NCI-H82 (cell line): ENCODE measurements at regions not wholly inside any gene's neighbourhood (a gene's known extent, or its start where the extent isn't known, plus 50 kb on each side); places are given as distances from the start of the nearest gene placed in this dataset.

Experiments
- DNase-seq: peaks from one replicate; lab custom pipeline; 2025; lab: John Stamatoyannopoulos, UW

GRCh38 chr2:136244536-136244885 is 126.6 kb upstream of the CXCR4 start:
- no peak for DNase-seq

- no peak for DNase-seq
These were observed 125.9 kb upstream of the CXCR4 start for GRCh38 chr2:136243638-136244535.

DNA sequence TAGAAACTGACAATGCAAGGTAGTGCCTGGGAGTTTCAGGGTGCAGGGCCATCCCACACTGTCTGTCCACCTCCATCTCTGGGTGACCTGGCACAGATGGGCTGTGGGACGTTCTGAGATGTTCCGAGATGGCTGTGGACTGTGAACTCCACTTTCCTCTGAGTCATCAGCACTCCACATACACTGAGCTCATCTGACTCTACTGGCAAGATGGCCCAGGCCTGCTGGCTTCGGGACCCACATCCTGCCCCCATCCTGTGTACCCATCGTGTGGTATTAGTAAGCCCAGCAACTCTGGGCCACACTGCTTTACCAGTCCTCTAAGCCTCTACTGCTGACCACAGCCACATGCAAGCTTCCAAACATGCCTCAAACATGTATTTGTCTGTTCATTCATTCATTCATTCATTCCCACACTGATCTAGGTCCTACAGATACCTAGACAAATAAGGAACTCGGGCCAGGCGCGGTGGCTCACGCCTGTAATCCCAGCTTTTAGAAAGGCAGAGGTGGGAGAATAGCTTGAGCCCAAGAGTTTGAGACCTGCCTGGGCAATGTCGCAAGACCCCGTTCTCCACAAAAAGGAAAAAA is 124.8 kb upstream of the CXCR4 start:
- no peak for DNase-seq

GRCh38 chr2:136242100-136242499 is 124.2 kb upstream of the CXCR4 start:
- no peak for DNase-seq

DNA sequence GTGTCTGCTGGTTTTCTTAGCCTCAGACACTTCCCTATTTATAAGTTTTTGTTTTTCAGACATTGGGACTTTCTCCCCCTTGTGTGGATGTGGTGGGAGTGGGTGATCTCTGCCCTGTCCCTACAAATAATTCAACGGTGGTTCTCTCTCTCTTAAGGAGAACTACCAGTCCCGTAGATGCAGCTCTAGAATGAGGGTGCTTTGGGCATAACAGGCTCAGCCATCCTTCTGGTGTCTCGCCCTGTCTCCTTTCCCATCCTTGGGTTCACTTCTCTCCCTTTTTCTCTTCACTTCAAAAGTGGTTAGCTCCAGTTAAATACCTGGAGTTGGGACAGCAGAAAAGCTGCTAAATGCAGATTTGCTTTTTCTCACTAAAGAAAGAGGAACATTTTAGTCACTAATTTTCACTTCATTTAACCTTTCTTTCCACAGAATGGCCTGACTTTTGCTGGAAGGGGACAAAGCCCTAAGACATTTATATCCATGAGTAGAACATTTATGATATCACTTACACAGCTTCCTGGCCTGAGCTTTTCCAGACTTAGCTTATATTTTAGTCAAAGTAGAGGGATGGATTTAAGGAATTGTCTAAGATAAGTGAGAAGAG is 121.2 kb upstream of the CXCR4 start:
- DNase-seq = no peak

GRCh38 chr2:136238286-136239078 is 120.5 kb upstream of the CXCR4 start:
- peak; percentile 96 for DNase-seq

- no peak for DNase-seq
These were observed 118.1 kb upstream of the CXCR4 start for GRCh38 chr2:136236019-136236418.

- no peak for DNase-seq
These were observed 117.6 kb upstream of the CXCR4 start for GRCh38 chr2:136235546-136235945.

GRCh38 chr2:136234261-136234660 is 116.3 kb upstream of the CXCR4 start:
- no peak for DNase-seq

- no peak for DNase-seq
These were observed 115.3 kb upstream of the CXCR4 start for GRCh38 chr2:136233298-136233697.

- no peak for DNase-seq
These were observed 114.7 kb upstream of the CXCR4 start for GRCh38 chr2:136232456-136233172.

DNA sequence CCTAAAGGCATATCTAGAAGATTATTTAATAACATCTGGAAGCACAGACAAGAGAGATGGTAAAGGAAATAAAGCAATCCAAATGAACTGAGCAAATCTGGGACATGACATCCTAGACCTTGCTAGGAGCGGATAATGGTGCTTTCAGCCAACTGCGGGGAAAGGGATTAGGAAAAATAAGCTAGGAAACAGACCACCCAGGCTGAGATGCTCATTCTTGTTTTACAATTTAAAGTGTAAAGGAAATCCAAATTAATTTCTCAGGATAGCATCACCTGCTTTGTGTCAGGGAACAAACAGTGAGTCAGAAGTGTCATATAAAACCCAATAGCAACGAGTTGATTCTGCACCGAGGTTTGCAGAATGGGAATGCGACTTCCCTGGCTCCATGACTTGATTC is 112.5 kb upstream of the CXCR4 start:
- DNase-seq = no peak

GRCh38 chr2:136226903-136227302 is 109.0 kb upstream of the CXCR4 start:
- no peak for DNase-seq

GRCh38 chr2:136225950-136226835 is 108.2 kb upstream of the CXCR4 start:
- no peak for DNase-seq

DNA sequence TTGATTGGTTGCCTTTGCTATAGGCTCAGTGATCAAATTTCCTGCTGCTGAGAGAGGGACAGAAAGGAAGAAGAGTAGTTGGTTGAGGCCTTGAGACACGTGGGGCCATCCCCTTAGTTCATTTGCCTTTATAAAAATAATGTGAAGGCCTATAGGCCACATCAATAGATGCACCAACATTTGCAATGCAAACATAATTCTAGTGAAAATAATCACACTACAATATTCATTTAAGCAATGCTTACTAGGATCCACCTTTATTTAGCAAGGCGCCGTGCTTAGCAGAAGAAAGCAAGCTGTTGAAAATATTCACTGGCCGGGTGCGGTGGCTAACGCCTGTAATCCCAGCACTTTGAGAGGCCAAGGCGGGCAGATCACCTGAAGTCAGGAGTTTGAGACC is 105.3 kb upstream of the CXCR4 start:
- DNase-seq = no peak

DNA sequence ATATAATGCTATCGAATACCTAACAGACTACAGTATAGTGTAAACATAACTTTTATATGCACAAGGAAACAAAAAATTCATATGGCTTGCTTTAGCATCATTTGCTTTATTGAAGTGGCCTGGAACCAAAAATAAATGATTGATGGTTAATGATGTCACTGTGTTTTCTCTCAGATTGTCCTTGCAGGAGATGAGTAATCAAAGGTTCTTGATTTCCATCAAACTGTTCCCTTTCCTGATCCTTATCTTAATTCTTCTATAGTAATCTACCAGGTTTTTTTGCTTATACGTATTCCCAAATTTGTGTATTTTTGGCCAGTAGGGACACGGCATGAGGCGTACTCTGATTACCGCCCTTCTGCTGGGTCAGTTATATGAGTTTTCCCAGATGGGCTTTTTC is 104.9 kb upstream of the CXCR4 start:
- no peak for DNase-seq

- no peak for DNase-seq
These were observed 103.1 kb upstream of the CXCR4 start for GRCh38 chr2:136221026-136221425.

DNA sequence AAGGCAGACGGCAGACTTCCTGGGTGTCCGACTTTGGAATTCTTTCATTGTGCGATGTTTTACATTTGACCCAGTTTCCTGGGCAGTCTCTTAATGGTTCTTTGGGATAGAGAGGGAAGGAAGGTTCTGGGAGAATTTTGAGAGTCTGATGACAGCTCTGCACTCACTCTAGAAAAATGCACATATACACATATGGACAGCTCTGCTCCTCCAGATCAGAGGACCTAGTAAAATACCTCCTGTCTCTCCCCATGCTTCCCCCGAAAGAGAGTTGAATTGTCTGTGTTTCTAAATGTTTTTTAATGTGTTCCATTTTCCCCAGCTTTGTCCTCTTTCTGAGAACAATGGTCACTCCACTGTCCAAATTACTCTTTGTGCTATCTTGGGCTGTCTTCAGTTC is 102.0 kb upstream of the CXCR4 start:
- DNase-seq = no peak

GRCh38 chr2:136219341-136219740 is 101.4 kb upstream of the CXCR4 start:
- DNase-seq = no peak

GRCh38 chr2:136217996-136218395 is 100.0 kb upstream of the CXCR4 start:
- no peak for DNase-seq
